ENCODE measurements at regions not wholly inside any gene's neighbourhood (a gene's known extent, or its start where the extent isn't known, plus 50 kb on each side); places are given as distances from the start of the nearest gene placed in this dataset.

DNA sequence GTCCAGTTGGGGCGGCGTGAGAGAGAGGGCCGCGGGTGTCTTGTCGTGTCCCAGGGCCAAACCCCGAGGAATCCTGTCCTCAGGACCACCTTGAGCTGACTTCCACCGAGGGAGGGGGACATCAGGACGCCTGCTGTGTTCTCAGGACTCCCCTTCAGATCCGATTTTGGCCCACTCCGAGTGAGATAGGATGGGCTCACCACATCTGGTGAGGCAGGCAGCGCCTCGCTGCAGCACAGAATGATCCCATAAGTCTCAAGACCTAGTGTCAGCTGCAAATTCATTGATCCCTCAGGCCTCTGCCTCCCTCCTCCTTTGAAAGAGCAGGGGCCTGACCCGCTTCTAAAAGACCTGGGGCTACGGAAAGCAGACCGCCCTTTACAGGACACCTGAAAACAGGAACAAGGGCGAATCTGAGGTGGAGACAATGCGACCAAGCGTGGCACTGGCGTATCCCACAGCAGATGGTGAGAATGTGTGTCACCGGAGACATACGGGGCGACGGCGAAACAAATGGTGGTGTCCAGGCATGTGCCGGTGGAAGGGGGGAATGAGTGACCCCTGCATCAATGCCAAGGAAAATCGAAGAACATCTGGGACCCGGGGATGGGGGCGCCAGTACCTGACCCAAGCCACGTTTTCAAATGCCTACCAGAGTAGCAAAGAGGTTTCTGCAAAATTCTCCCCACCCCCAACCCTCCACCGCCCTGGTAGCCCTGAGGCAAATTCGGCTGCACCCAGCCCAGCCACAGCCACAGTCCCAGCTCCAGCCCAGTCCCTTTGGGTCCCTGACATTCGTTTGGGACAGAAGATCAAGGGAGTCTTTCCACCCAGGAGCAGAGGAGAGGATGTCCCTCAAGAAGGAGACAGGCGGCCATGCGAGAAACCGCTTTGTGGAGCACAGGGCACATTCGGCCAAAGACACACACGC, 162.1 kb upstream of the ZNF337 start:
- TF ChIP-seq, protein P1, sequence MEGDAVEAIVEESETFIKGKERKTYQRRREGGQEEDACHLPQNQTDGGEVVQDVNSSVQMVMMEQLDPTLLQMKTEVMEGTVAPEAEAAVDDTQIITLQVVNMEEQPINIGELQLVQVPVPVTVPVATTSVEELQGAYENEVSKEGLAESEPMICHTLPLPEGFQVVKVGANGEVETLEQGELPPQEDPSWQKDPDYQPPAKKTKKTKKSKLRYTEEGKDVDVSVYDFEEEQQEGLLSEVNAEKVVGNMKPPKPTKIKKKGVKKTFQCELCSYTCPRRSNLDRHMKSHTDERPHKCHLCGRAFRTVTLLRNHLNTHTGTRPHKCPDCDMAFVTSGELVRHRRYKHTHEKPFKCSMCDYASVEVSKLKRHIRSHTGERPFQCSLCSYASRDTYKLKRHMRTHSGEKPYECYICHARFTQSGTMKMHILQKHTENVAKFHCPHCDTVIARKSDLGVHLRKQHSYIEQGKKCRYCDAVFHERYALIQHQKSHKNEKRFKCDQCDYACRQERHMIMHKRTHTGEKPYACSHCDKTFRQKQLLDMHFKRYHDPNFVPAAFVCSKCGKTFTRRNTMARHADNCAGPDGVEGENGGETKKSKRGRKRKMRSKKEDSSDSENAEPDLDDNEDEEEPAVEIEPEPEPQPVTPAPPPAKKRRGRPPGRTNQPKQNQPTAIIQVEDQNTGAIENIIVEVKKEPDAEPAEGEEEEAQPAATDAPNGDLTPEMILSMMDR (IDR thresholded peaks at IDR 0.05): no peak
- TF ChIP-seq POLR2A (IDR thresholded peaks at IDR 0.05) (no peak), EP300 (IDR thresholded peaks at IDR 0.05; ENCODE audit: low read depth) (no peak)

Measured in transverse colon (tissue), 3 donors.